Activated CD8-positive, alpha-beta T cell treated with anti-CD3 and anti-CD28 coated beads for 36 hours (primary cell): ENCODE measurements at regions not wholly inside any gene's neighbourhood (a gene's known extent, or its start where the extent isn't known, plus 50 kb on each side); places are given as distances from the start of the nearest gene placed in this dataset.
"Not testable (repeated sequence)": the region's sequence is repeated elsewhere in the genome, so short reads cannot be mapped to it uniquely, and the experiment has no call there.

ENCODE experiments used
- ATAC-seq: fragments of 200-7000 bp; cut with Tn5 transposase; one replicate; pipeline ENCODE4 v1.10.0; 2021; ENCODE audit warnings: mild to moderate bottlenecking, moderate library complexity
- CTCF ChIA-PET: fragments of 350-600 bp; sonication (Branson Sonifier 250); formaldehyde crosslinking; loops from one replicate; lab custom pipeline; 2021; ENCODE audit warnings: antibody characterized with exemption; lab: Charles Lee
- POLR2A ChIA-PET: fragments of 350-600 bp; sonication (Branson Sonifier 250); formaldehyde crosslinking; loops from one replicate; lab custom pipeline; 2021; ENCODE audit warnings: antibody characterized with exemption; lab: Charles Lee
- DNase-seq: peaks from one replicate; pipeline ENCODE4 v3.0.0-alpha.2; 2020
- H3K27ac Mint-ChIP-seq: one replicate; pipeline ENCODE4 v1.8.0; 2021; ENCODE audit warnings: mild to moderate bottlenecking, mixed read lengths
- H3K27me3 Mint-ChIP-seq: one replicate; pipeline ENCODE4 v1.8.0; 2021; ENCODE audit warnings: mixed read lengths
- H3K36me3 Mint-ChIP-seq: one replicate; pipeline ENCODE4 v1.8.0; 2021; ENCODE audit warnings: low read depth, mixed read lengths
- H3K4me1 Mint-ChIP-seq: one replicate; pipeline ENCODE4 v1.8.0; 2021; ENCODE audit warnings: low read depth, mixed read lengths
- H3K4me3 Mint-ChIP-seq: one replicate; pipeline ENCODE4 v1.8.0; 2021; ENCODE audit warnings: mild to moderate bottlenecking, moderate library complexity, mixed read lengths
- H3K9me3 Mint-ChIP-seq: one replicate; pipeline ENCODE4 v1.8.0; 2021; ENCODE audit warnings: mixed read lengths
- CTCF ChIP-seq: fragments of 200-600 bp; IDR thresholded peaks from one replicate; pipeline ENCODE4 v1.8.0; 2022; ENCODE audit warnings: antibody characterized with exemption, mild to moderate bottlenecking
- intact Hi-C: fragments of 100-400 bp; cut with micrococcal nuclease; formaldehyde crosslinking; loops from one replicate; pipeline ENCODE4 v1.10.0; 2022

- intact Hi-C loops, result no loop called here
- peaks cover 1% of the 10 kb centered on the region for H3K9me3 Mint-ChIP-seq
- H3K4me3 Mint-ChIP-seq, result no peak overlapping the region
- CTCF ChIA-PET, result interaction anchor here (0.7 kb wide), 1 partner anchor 87 kb away, joined by 3 read pairs; no protein-coding TSS in a partner anchor
- H3K36me3 Mint-ChIP-seq, result no peaks in the 10 kb centered on the region
- no peak overlapping the region for H3K27ac Mint-ChIP-seq
- DNase-seq (no peak), ATAC-seq (no peak)
- peaks cover 7% of the 10 kb centered on the region for H3K4me1 Mint-ChIP-seq
- POLR2A ChIA-PET, result no interaction called here
- TF ChIP-seq CTCF, result no peak
- no peaks in the 10 kb centered on the region for H3K27me3 Mint-ChIP-seq
These were observed 61.1 kb upstream of the ARSJ start for GRCh38 chr4:114040319-114041116.

- CTCF ChIA-PET, result no interaction called here
- peaks cover 1% of the 10 kb centered on the region for H3K9me3 Mint-ChIP-seq
- DNase-seq (no peak), ATAC-seq (no peak)
- TF ChIP-seq CTCF, result no peak
- intact Hi-C loops, result no loop called here
- peaks cover 7% of the 10 kb centered on the region for H3K4me1 Mint-ChIP-seq
- no peaks in the 10 kb centered on the region for H3K36me3 Mint-ChIP-seq
- no peak overlapping the region for H3K27ac Mint-ChIP-seq
- H3K4me3 Mint-ChIP-seq, result no peak overlapping the region
- POLR2A ChIA-PET, result no interaction called here
- no peaks in the 10 kb centered on the region for H3K27me3 Mint-ChIP-seq
These were observed 61.6 kb upstream of the ARSJ start for GRCh38 chr4:114041117-114041475.

- peaks cover 1% of the 10 kb centered on the region for H3K9me3 Mint-ChIP-seq
- ATAC-seq, result no peak
- intact Hi-C loops, result no loop called here
- H3K27ac Mint-ChIP-seq, result no peak overlapping the region
- no peaks in the 10 kb centered on the region for H3K27me3 Mint-ChIP-seq
- H3K36me3 Mint-ChIP-seq, result no peaks in the 10 kb centered on the region
- ChIA-PET CTCF (no interaction called here), POLR2A (no interaction called here)
- H3K4me3 Mint-ChIP-seq, result no peak overlapping the region
- DNase-seq, result no peak
- no peak for TF ChIP-seq CTCF
- peaks cover 7% of the 10 kb centered on the region for H3K4me1 Mint-ChIP-seq
These were observed 63.7 kb upstream of the ARSJ start for GRCh38 chr4:114043116-114043515.

- intact Hi-C loops, H3K4me3 Mint-ChIP-seq, POLR2A ChIA-PET, H3K4me1 Mint-ChIP-seq, ATAC-seq, H3K27me3 Mint-ChIP-seq, H3K36me3 Mint-ChIP-seq, H3K9me3 Mint-ChIP-seq, CTCF ChIA-PET, H3K27ac Mint-ChIP-seq, DNase-seq: not testable (repeated sequence)
These were observed 64.9 kb upstream of the ARSJ start for GRCh38 chr4:114044351-114044750.

GRCh38 chr4:114046331-114046730, 66.9 kb upstream of the ARSJ start:
- H3K27ac Mint-ChIP-seq, result no peak overlapping the region
- peaks cover 1% of the 10 kb centered on the region for H3K9me3 Mint-ChIP-seq
- H3K27me3 Mint-ChIP-seq, result no peaks in the 10 kb centered on the region
- H3K4me1 Mint-ChIP-seq, result no peaks in the 10 kb centered on the region
- no peak overlapping the region for H3K4me3 Mint-ChIP-seq
- POLR2A ChIA-PET, result no interaction called here
- no peaks in the 10 kb centered on the region for H3K36me3 Mint-ChIP-seq
- DNase-seq, result no peak
- no peak for TF ChIP-seq CTCF
- CTCF ChIA-PET, result no interaction called here
- ATAC-seq, result no peak
- intact Hi-C loops, result no loop called here

GRCh38 chr4:114048154-114048553, 68.7 kb upstream of the ARSJ start:
- ATAC-seq, DNase-seq, CTCF ChIA-PET, H3K4me3 Mint-ChIP-seq, H3K27me3 Mint-ChIP-seq, H3K9me3 Mint-ChIP-seq, intact Hi-C loops, H3K36me3 Mint-ChIP-seq, H3K4me1 Mint-ChIP-seq, H3K27ac Mint-ChIP-seq, POLR2A ChIA-PET: not testable (repeated sequence)
